ENCODE measurements at regions not wholly inside any gene's neighbourhood (a gene's known extent, or its start where the extent isn't known, plus 50 kb on each side); places are given as distances from the start of the nearest gene placed in this dataset.
A peak's percentile ranks its signal among the peaks of the same experiment; 100 is the strongest.
"Not testable (repeated sequence)": the region's sequence is repeated elsewhere in the genome, so short reads cannot be mapped to it uniquely, and the experiment has no call there.

DNA sequence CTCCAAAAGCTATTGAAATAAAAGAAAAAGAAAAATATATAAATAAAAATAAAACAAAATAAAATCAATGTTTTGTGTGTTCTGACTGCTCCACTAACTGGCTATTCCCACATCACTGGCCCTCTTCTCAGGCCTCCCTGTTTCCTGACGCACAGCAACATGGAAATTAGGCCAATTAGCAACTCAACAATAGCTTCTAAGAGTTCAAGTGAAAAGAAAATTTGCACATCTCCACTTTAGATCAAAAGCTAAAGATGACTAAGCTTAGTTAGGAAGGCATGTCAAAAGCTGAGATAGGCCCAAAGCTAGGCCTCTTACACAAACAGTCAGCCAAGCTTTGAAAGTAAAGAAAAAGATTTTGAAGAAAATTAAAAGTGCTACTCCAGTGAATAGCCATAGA lies 200.8 kb downstream of the DUSP6 start:
- DNase-seq, result no peak

- DNase-seq, result not testable (repeated sequence)
These were observed 201.5 kb downstream of the DUSP6 start for GRCh38 chr12:89150789-89151188.

DNA sequence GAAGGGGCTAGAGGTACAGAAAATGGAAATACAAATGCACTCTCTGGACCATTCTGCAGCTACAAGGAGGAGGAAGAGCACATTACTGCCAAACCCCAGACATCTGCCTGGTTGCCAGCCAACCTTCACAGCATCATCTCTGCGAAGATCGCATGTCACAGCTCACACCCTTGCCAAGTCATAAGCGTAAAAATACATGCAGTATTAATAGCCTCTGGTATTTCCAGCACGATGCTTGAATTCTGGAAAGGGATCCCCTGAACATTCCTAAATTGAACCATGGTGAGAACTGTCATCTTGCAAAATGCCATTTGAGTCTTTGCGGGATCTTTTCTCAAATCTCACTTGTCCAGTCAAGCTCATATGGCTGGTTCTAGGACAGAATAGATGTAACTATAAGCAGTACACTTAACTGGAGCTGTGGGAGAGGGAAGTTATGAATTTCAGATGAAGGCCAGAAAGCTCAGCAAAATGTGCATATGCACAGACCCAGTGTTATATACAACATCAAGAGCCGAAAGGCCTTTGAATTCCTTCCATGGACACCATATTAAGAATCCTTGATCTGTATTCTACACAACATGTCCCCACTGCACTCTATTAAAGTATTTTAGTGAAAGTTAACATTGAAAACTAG lies 211.6 kb downstream of the DUSP6 start:
- peak; percentile 36 for DNase-seq

- no peak for DNase-seq
These were observed 212.2 kb downstream of the DUSP6 start for GRCh38 chr12:89140141-89140540.

DNA sequence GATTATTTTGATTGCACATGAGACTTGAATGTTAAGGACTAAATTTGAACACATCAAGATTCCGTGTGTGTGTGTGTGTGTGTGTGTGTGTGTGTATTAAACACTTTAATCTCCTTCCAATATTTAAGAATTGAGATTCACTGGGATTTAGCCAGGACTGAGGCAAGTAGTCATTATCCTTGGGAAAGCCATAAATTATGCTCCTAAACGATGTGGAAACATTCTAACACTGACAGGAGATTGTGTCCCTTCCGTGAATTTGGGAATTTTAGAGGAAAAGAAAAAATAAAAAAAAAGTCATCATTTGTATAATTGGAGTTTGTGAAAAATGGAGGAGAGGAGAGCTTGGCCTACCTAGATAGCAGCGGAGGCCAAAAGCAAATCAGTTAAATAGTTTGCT lies 212.9 kb downstream of the DUSP6 start:
- DNase-seq, result no peak

DNA sequence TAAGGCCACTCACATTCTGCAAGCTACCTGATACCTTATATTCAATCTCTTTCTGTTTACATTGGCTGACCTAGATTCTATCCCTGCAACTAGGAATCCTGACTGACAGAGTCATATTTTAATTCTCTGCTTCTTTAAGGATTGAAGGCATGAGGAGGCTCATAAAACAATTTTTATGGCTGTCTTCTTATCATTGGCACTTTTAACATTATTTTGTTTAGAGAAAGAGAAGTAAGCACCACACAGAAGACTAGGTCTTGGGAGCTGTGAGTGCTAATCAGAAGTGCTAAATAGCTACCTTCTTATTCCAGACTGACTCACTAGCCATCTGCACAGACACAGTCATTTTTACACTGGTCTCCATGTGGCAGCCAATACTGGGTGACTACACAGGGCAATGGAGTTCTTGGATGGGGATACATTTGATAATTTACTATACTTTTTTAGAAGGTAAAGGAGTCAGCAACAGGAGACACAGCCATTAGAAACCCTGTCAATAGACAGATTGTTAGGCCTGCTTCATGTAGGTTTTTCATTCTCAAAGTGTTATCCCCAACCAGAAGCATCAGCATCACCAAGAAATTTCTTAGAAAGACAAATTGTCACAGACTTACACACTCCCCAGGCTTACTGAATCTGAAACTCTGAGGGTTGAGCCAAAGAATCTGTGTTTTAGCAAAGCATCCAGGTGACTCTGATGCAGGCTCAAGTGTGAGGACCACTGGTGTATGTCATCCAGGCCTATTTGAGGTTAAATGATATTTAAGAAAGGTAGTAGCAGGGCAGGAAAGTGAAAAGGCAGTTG lies 214.1 kb downstream of the DUSP6 start:
- peak; percentile 32 for DNase-seq

DNA sequence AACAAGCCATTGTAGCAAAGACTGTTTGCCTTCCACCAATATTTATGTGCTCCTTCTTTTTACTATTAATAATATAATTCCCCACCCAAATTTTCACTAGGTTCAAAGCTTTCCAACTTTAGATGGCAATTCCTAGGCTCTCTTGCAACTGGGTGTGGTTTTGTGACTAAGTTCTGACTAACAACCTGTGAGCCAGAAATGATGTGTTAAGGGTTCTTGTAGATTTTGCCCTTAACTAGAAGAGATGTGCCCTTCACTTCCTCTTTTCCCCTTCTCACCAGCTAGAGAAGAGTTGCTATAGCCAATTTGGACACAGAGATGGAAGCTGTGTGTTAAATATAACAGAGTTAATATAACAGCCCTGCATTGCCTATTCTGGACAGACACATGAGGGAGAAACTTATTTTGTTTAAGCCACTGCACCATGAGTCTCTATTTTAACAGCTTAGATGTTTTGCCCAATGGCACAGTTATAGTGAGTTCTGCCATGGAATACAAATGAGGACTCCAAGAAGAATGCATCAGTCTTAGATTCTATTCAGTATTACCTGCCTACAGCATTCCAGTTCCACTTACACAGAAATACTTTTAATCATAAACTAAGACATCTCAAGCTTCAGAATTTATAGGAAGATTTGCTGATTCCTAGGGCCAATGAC lies 216.2 kb downstream of the DUSP6 start:
- no peak for DNase-seq

GRCh38 chr12:89134213-89134770 lies 218.0 kb downstream of the DUSP6 start:
- DNase-seq, result no peak

DNA sequence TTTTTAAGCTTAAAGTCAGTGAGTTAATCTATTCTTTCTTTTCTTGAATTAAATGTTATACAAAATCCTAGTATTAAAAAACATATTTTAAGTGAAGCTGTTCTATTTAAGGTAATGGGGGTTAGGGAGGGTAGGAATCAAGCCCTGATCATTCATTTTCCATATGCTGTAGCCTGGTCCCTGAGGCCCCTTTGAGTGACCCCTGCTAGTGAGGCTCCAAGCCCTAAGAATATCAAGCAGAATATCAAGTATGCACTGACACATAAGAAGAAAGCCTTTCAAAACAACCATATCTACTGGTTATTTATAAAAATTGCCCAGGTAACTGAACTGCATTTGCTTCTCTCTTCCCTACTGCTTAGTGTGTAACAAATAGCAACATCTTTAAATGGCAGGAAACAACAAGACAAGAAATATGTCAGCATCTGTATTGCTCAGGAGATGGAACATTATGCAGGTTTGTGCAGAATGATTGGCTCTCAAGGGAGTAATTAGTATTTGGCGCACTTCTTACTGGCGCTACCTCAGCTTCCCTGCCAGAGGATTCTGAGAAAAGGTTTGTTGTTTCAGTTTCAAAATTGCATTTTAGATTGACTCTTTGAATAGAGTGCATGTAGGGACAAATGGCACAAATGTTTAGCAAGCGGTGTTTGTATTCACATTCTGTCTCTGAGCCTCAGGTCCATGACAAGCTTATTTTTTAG lies 223.0 kb downstream of the DUSP6 start:
- no peak for DNase-seq

GRCh38 chr12:89126712-89127111 lies 225.6 kb downstream of the DUSP6 start:
- DNase-seq, result no peak

DNA sequence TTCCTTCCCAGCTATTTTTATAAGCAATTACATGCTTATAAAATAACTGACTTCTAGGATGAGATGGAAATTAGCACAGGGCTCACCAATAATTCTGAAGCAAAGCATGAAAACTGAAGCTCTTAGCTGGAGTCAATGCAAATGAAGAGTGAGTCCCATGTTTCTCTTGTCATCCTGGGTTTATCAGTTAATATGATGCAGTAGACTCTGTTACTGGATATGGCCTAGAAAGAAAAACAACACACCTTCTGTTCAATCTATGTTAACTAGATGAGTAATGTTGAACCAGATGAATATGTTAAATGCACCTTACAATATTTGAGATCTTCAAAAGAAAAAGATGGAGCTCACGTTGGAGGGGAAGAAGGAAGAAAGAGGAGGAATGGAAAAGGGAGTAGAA lies 229.4 kb downstream of the DUSP6 start:
- no peak for DNase-seq

- DNase-seq, result no peak
These were observed 234.8 kb downstream of the DUSP6 start for GRCh38 chr12:89117448-89118034.

- DNase-seq, result no peak
These were observed 240.3 kb downstream of the DUSP6 start for GRCh38 chr12:89111964-89112363.

DNA sequence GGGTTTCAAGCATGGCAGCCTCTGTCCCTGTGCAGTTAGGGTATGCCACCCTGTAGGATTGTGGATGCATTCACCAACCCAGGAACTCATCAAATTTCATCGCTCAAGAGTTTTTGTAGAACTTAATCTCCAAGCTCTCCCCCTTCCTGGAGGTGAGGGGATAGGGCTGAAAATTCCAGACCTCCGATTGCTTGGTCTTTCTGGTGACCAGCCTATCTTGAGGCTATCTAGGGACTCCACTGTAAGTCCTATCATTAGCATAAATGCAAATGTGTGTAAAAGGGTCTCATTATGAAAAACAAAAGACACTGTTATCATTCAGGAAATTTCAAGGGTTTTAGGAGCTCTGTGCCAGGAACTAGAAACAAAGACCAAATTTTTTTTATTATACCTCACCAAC lies 244.0 kb downstream of the DUSP6 start:
- no peak for DNase-seq

DNA sequence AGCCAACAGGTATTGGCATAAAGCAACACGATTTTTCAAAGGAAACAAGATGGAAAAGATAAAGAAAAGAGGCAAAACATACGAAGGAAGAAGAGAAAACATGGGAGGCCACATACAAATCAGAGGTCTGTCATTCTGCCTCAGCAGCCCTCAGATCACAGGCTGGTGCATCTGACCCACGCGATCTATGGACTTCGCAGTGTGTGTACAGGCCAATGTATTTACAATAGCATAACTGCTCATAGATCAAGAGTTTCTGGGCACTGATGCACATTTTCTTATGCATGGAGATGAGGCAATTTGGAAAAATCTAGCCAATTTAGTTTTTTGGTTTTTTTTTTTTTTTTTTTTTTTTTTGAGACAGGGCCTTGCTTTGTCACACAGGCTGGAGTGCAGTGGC lies 245.4 kb downstream of the DUSP6 start:
- DNase-seq, result no peak

DNA sequence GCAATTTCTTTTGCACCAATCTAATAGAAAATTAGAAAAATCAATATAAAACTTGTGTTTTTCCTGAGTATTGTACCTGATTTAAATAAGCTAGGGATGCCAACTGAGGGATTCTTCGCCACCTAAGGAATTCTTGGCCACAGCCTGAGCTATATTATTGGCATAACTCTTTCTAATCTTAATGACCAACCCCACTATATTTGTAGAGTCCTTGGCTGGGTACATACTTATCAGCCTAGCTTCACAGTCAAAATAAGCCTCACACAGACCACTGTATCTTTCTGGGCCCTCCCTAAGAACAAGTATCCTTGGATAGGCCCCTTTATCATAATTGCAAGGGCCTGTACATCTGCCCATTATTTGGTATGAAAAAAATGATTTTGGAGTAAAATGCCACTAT lies 247.1 kb downstream of the DUSP6 start:
- DNase-seq, result no peak

DNA sequence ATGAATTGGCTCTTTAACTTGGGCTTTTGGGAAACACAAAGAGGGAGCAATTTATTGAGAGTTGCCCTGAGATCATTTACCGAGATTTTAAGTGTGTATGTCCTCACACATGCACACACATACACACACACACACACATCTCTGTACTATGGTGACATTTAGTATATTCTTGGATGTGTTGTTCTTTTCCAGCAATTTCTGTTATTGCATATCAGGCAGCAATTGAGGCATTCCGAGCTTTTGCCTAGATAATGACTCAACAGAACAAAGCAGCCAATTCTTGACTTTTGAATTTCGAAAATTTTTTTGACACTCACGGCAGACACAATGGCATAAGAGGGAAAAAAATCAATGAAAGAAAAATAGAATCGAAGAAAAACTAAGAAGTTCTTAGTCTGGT lies 248.5 kb downstream of the DUSP6 start:
- DNase-seq, result no peak

DNA sequence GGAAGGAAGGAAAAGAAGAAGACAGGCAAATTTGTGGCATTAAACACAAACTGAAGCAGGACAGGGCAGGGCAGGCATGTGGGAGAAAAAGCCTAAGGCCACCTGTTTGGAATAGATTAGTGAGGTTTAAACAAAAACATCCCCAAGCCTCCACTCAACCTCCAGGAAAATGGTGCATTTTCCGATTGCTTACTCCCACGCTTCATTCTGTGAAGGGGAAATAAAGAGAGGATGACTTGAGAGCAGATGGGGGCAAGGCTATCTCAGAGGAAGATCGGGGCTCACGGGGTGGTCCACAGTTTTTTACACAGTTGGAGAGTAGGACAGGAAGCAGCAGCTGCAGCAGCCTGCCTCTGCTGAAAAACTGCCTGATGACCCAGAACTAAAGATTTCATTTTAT lies 250.9 kb downstream of the DUSP6 start:
- DNase-seq, result no peak

DNA sequence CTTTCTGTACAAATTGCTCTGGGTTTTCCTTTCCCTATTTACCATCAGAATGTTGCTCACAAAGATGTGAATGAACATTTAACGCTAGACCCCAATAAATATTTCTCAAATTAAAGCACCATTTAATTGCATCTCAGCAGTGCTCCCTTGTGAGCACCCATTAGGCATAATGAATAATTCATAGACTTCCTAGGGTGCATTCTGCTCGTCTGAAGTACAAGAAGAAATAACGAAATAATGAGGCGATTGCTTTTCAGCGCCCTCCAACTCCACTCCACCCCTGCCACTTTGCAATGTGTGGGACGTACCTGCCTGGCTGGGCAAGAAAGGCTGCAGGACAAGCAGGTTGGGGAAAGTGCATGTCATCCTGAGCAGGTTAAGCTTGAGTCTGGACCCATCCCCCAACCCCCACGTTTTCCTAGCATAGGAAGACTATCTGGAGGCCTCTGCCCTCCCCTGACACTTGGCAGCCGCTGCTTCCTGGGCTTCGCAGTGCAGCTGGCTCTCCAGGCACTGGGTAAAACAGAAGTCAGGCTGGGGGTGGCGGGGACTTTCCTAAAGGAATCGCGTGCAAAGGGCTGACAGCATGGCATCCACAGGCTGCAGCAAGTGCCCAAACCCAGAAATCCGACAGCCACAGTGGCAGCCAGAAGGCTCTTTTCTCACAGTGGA lies 253.7 kb downstream of the DUSP6 start:
- peak; percentile 72 for DNase-seq

- no peak for DNase-seq
These were observed 260.0 kb downstream of the DUSP6 start for GRCh38 chr12:89092297-89092696.

GRCh38 chr12:89091293-89091841 lies 260.9 kb downstream of the DUSP6 start:
- no peak for DNase-seq

GRCh38 chr12:89089264-89089663 lies 263.0 kb downstream of the DUSP6 start:
- DNase-seq, result no peak
